Osteocyte (in vitro differentiated cells): ENCODE measurements at regions not wholly inside any gene's neighbourhood (a gene's known extent, or its start where the extent isn't known, plus 50 kb on each side); places are given as distances from the start of the nearest gene placed in this dataset.

ENCODE experiments used
- DNase-seq: peaks from one replicate; pipeline ENCODE4 v3.0.0; 2021; ENCODE audit warnings: mixed read lengths; ENCODE audit not compliant: unreplicated experiment; ENCODE audit errors: extremely low spot score
- H3K27ac Mint-ChIP-seq: one replicate; pipeline ENCODE4 v1.8.0; 2021; ENCODE audit warnings: mild to moderate bottlenecking, mixed read lengths; ENCODE audit not compliant: unreplicated experiment
- H3K27me3 Mint-ChIP-seq: one replicate; pipeline ENCODE4 v1.8.0; 2021; ENCODE audit warnings: mixed read lengths; ENCODE audit not compliant: unreplicated experiment
- H3K36me3 Mint-ChIP-seq: one replicate; pipeline ENCODE4 v1.8.0; 2021; ENCODE audit warnings: mixed read lengths; ENCODE audit not compliant: unreplicated experiment
- H3K4me1 Mint-ChIP-seq: one replicate; pipeline ENCODE4 v1.8.0; 2021; ENCODE audit warnings: mixed read lengths; ENCODE audit not compliant: unreplicated experiment
- H3K4me3 Mint-ChIP-seq: one replicate; pipeline ENCODE4 v1.8.0; 2021; ENCODE audit warnings: mild to moderate bottlenecking, moderate library complexity, mixed read lengths; ENCODE audit not compliant: unreplicated experiment
- H3K9me3 Mint-ChIP-seq: one replicate; pipeline ENCODE4 v1.8.0; 2021; ENCODE audit warnings: mixed read lengths; ENCODE audit not compliant: unreplicated experiment
- TF ChIP-seq, protein P1 (sequence below): fragments of 200-600 bp; sonication (generic); IDR thresholded peaks from 2 replicates; pipeline ENCODE4 v1.5.0; 2021; ENCODE audit warnings: antibody characterized with exemption, mild to moderate bottlenecking, moderate library complexity

DNA sequence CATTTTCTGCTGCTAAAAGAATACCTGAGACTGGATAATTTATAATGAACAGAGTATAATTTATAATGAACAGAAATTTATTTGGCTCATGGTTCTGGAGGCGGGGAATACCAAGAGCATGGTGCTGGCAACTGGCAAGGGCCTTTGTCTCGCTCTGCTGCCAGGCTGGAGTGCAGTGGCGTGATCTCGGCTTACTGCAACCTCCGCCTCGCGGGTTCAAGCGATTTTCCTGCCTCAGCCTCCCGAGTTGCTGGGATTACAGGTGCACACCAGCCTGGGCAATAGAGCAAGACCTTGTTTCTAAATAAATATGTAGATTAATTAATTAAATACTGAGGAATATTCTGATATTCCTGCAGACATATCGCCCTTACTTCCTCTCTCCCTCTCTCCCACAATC lies 1610.8 kb downstream of the SUCLG1 start:
- Mint-ChIP-seq H3K27me3 (peaks cover 15% of the 10 kb centered on the region), H3K9me3 (no peaks in the 10 kb centered on the region), H3K27ac (no peak overlapping the region), H3K4me1 (no peaks in the 10 kb centered on the region), H3K36me3 (no peaks in the 10 kb centered on the region), H3K4me3 (no peak overlapping the region)
- TF ChIP-seq, protein P1, sequence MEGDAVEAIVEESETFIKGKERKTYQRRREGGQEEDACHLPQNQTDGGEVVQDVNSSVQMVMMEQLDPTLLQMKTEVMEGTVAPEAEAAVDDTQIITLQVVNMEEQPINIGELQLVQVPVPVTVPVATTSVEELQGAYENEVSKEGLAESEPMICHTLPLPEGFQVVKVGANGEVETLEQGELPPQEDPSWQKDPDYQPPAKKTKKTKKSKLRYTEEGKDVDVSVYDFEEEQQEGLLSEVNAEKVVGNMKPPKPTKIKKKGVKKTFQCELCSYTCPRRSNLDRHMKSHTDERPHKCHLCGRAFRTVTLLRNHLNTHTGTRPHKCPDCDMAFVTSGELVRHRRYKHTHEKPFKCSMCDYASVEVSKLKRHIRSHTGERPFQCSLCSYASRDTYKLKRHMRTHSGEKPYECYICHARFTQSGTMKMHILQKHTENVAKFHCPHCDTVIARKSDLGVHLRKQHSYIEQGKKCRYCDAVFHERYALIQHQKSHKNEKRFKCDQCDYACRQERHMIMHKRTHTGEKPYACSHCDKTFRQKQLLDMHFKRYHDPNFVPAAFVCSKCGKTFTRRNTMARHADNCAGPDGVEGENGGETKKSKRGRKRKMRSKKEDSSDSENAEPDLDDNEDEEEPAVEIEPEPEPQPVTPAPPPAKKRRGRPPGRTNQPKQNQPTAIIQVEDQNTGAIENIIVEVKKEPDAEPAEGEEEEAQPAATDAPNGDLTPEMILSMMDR = no peak
- no peak for DNase-seq

DNA sequence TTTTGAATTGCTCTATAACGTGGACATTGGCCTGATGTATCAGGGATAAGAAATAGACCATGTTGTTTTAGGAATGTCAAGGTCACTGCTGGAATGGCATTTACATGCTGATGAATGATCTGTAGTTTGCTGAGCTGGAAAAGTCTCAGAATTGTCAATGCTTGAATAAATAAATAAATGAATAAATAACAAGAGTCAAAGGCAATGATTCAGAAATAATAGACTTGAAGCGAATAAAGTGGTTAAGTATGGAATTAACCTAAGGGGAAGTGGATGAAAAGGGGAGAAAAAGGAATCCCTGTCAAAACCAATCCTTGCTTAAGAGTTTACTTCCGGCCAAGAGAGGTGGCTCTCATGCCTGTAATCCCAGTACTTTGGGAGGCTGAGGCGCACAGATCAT lies 1620.0 kb downstream of the SUCLG1 start:
- Mint-ChIP-seq H3K36me3 (no peaks in the 10 kb centered on the region), H3K27me3 (peaks cover 14% of the 10 kb centered on the region), H3K27ac (no peak overlapping the region), H3K4me3 (no peak overlapping the region), H3K9me3 (no peaks in the 10 kb centered on the region), H3K4me1 (no peaks in the 10 kb centered on the region)
- TF ChIP-seq, protein P1 = no peak
- DNase-seq = no peak

DNA sequence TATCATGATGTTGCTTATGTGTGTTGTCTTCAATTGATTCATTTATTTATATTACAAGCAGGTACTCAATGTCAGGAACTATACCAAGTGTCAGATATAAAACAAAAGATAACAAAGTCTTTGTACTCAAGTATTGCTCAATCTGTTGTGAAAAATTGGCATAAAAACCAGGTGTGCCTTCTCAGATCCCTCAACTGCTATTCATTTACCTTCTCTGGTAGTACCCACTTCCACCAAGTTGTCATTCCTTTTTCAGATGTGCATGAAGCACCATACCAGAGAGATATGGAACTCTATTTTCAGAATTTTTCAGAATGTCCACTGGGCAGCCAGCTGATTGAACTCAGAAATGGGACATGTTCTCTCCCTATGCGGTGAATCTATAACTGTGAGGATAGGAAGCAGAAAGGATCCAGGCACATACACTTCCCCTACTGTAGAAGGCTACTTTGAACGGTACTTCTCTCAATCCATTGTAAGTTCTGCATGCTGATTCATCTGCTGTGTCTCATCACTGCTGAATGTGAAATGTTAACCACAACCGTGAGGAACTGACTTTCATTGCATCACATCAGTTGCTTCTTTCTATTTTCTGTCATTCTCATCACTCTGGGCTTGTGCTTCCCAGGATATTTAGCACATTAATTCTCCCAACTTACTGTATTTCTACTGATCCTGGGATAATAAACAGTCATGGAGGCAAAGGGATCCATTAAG lies 1621.3 kb downstream of the SUCLG1 start:
- TF ChIP-seq, protein P1 = no peak
- no peak overlapping the region for H3K27ac Mint-ChIP-seq
- H3K4me3 Mint-ChIP-seq = no peak overlapping the region
- H3K36me3 Mint-ChIP-seq = no peaks in the 10 kb centered on the region
- H3K4me1 Mint-ChIP-seq = no peaks in the 10 kb centered on the region
- peaks cover 9% of the 10 kb centered on the region for H3K27me3 Mint-ChIP-seq
- no peaks in the 10 kb centered on the region for H3K9me3 Mint-ChIP-seq
- no peak for DNase-seq

DNA sequence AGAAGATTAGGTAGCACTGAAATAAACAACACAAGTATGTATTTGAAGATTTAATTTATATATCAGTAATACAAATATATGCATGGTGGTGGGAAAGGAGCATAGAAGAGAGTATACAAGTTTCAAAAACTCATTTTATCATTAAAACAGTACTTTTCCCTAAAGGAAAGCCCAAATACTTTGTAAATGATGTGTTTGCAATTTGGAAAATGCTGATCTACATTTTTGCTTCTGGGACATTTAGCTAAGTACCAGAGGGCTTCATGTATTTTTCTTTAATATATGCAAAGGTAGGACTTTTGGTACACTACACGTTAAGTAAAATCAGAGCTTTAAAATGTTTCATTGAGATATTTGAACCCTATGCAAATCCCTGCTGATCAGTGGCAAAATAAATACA lies 1624.2 kb downstream of the SUCLG1 start:
- H3K36me3 Mint-ChIP-seq = no peaks in the 10 kb centered on the region
- H3K27me3 Mint-ChIP-seq = peaks cover 24% of the 10 kb centered on the region
- no peak for DNase-seq
- no peaks in the 10 kb centered on the region for H3K4me1 Mint-ChIP-seq
- no peak overlapping the region for H3K4me3 Mint-ChIP-seq
- TF ChIP-seq, protein P1 = no peak
- H3K9me3 Mint-ChIP-seq = no peaks in the 10 kb centered on the region
- no peak overlapping the region for H3K27ac Mint-ChIP-seq

DNA sequence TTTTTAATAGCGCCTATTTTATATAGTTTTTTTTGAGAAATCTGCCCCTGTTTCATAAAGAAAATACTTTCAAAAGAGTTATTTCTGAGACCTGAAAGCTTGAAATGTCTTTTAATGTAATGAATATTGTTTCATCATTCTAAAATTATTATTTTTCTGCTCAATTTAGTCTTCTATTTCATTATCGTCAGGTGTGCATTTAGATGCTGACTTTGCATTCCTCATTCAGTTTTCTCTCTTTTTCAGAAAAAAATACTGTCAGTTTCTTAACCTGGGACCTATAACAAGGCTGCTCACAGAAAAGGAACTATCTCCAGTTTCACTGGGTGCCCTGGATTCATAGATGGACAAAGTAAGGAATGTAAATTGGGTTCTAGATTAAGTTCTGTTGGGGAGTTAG lies 1631.7 kb downstream of the SUCLG1 start:
- no peak overlapping the region for H3K27ac Mint-ChIP-seq
- no peaks in the 10 kb centered on the region for H3K4me1 Mint-ChIP-seq
- TF ChIP-seq, protein P1 = no peak
- no peak overlapping the region for H3K4me3 Mint-ChIP-seq
- H3K36me3 Mint-ChIP-seq = no peaks in the 10 kb centered on the region
- peaks cover 45% of the 10 kb centered on the region for H3K27me3 Mint-ChIP-seq
- DNase-seq = no peak
- H3K9me3 Mint-ChIP-seq = no peaks in the 10 kb centered on the region
